Activated CD4-positive, alpha-beta T cell treated with anti-CD3 and anti-CD28 coated beads for 1 hour (primary cell): ENCODE measurements at regions not wholly inside any gene's neighbourhood (a gene's known extent, or its start where the extent isn't known, plus 50 kb on each side); places are given as distances from the start of the nearest gene placed in this dataset.
"Not testable (repeated sequence)": the region's sequence is repeated elsewhere in the genome, so short reads cannot be mapped to it uniquely, and the experiment has no call there.

Source experiments
- DNase-seq: peaks from one replicate; pipeline ENCODE4 v3.0.0-alpha.2; 2020

GRCh38 chr7:25722856-25723255 is 429.1 kb upstream of the NFE2L3 start:
- DNase-seq, result no peak

- DNase-seq, result no peak
Measured at GRCh38 chr7:25725451-25725850, 426.5 kb upstream of the NFE2L3 start.

GRCh38 chr7:25726170-25726780 is 425.7 kb upstream of the NFE2L3 start:
- no peak for DNase-seq

- no peak for DNase-seq
Measured at GRCh38 chr7:25726781-25727311, 425.2 kb upstream of the NFE2L3 start.

GRCh38 chr7:25727446-25727845 is 424.6 kb upstream of the NFE2L3 start:
- no peak for DNase-seq

GRCh38 chr7:25727876-25728275 is 424.1 kb upstream of the NFE2L3 start:
- no peak for DNase-seq

- no peak for DNase-seq
Measured at GRCh38 chr7:25731068-25731845, 420.7 kb upstream of the NFE2L3 start.

GRCh38 chr7:25731846-25732245 is 420.2 kb upstream of the NFE2L3 start:
- no peak for DNase-seq

- DNase-seq, result no peak
Measured at GRCh38 chr7:25732766-25733217, 419.2 kb upstream of the NFE2L3 start.

- DNase-seq, result no peak
Measured at GRCh38 chr7:25735674-25736242, 416.2 kb upstream of the NFE2L3 start.

GRCh38 chr7:25738528-25738927 is 413.5 kb upstream of the NFE2L3 start:
- DNase-seq, result no peak

- DNase-seq, result no peak
Measured at GRCh38 chr7:25739143-25739542, 412.9 kb upstream of the NFE2L3 start.

GRCh38 chr7:25742316-25742715 is 409.7 kb upstream of the NFE2L3 start:
- no peak for DNase-seq

GRCh38 chr7:25743670-25744451 is 408.1 kb upstream of the NFE2L3 start:
- not testable (repeated sequence) for DNase-seq

- DNase-seq, result no peak
Measured at GRCh38 chr7:25750744-25751508, 401.1 kb upstream of the NFE2L3 start.

- DNase-seq, result no peak
Measured at GRCh38 chr7:25752154-25752553, 399.8 kb upstream of the NFE2L3 start.

- no peak for DNase-seq
Measured at GRCh38 chr7:25752967-25753791, 398.8 kb upstream of the NFE2L3 start.

GRCh38 chr7:25753837-25754236 is 398.2 kb upstream of the NFE2L3 start:
- no peak for DNase-seq

- DNase-seq, result no peak
Measured at GRCh38 chr7:25754333-25754732, 397.7 kb upstream of the NFE2L3 start.

GRCh38 chr7:25754751-25755150 is 397.2 kb upstream of the NFE2L3 start:
- DNase-seq, result no peak

- DNase-seq, result no peak
Measured at GRCh38 chr7:25756601-25757000, 395.4 kb upstream of the NFE2L3 start.
